Loucy (cell line): ENCODE measurements at regions not wholly inside any gene's neighbourhood (a gene's known extent, or its start where the extent isn't known, plus 50 kb on each side); places are given as distances from the start of the nearest gene placed in this dataset.
"Not testable (repeated sequence)": the region's sequence is repeated elsewhere in the genome, so short reads cannot be mapped to it uniquely, and the experiment has no call there.

Experiments
- H2AFZ ChIP-seq: fragments of 200-600 bp; sonication (generic); 2 replicates; pipeline ENCODE4 v1.6.0; 2016; ENCODE audit warnings: antibody characterized with exemption, mild to moderate bottlenecking, low read length, moderate library complexity
- H3F3A ChIP-seq: fragments of 200-600 bp; 2 replicates; pipeline ENCODE4 v1.6.0; 2016; ENCODE audit warnings: antibody characterized with exemption, low read depth, mild to moderate bottlenecking
- H3K27me3 ChIP-seq: fragments of 200-600 bp; sonication (generic); 2 replicates; pipeline ENCODE4 v1.6.1; 2014; ENCODE audit warnings: low read length, mild to moderate bottlenecking; ENCODE audit not compliant: insufficient read depth, poor library complexity, severe bottlenecking
- H3K36me3 ChIP-seq: fragments of 200-600 bp; sonication (generic); 2 replicates; pipeline ENCODE4 v1.6.1; 2016; ENCODE audit warnings: low read length; ENCODE audit not compliant: insufficient read depth
- H3K4me1 ChIP-seq: fragments of 200-600 bp; sonication (generic); 2 replicates; pipeline ENCODE4 v1.5.1; 2014; ENCODE audit warnings: low read length, mild to moderate bottlenecking; ENCODE audit not compliant: insufficient read depth, poor library complexity, severe bottlenecking
- H3K4me2 ChIP-seq: fragments of 200-600 bp; sonication (generic); 2 replicates; pipeline ENCODE4 v1.6.0; 2014; ENCODE audit warnings: antibody characterized with exemption, low read length, low read depth, mild to moderate bottlenecking; ENCODE audit not compliant: poor library complexity, severe bottlenecking
- H3K4me3 ChIP-seq: fragments of 200-600 bp; sonication (generic); 2 replicates; pipeline ENCODE4 v1.5.1; 2014; ENCODE audit warnings: low read length, mild to moderate bottlenecking, mixed read lengths; ENCODE audit not compliant: poor library complexity, severe bottlenecking
- H3K79me2 ChIP-seq: fragments of 200-600 bp; sonication (generic); 2 replicates; pipeline ENCODE4 v1.6.1; 2014; ENCODE audit warnings: low read length; ENCODE audit not compliant: insufficient read depth
- H3K9ac ChIP-seq: fragments of 200-600 bp; sonication (generic); 2 replicates; pipeline ENCODE4 v1.6.0; 2014; ENCODE audit warnings: mild to moderate bottlenecking, low read depth, low read length, moderate library complexity; ENCODE audit not compliant: poor library complexity, severe bottlenecking
- H3K9me2 ChIP-seq: fragments of 200-600 bp; sonication (generic); replicated peaks from 2 replicates; pipeline ENCODE4 v1.6.1; 2016; ENCODE audit warnings: low read depth, low read length, mixed read lengths
- H3K9me3 ChIP-seq: fragments of 200-600 bp; sonication (generic); 2 replicates; pipeline ENCODE4 v1.6.1; 2014; ENCODE audit warnings: mild to moderate bottlenecking, antibody characterized with exemption, low read length, low read depth; ENCODE audit not compliant: insufficient read depth
- H4K20me1 ChIP-seq: fragments of 200-600 bp; sonication (generic); 2 replicates; pipeline ENCODE4 v1.6.0; 2014; ENCODE audit warnings: antibody characterized with exemption, low read length, mild to moderate bottlenecking; ENCODE audit not compliant: insufficient read depth, poor library complexity, severe bottlenecking
- CTCF ChIP-seq: fragments of 200-600 bp; sonication (generic); conservative IDR thresholded peaks from 2 replicates; pipeline ENCODE4 v1.5.1; 2014; ENCODE audit warnings: mild to moderate bottlenecking, antibody characterized with exemption, low read length
- EZH2phosphoT487 ChIP-seq: fragments of 200-600 bp; IDR thresholded peaks from 2 replicates; pipeline ENCODE4 v1.6.1; 2018; ENCODE audit warnings: antibody characterized with exemption, mild to moderate bottlenecking, moderate library complexity, borderline replicate concordance

GRCh38 chr6:156193381-156193780 lies 583.8 kb upstream of the ARID1B start:
- no peak overlapping the region for H2AFZ ChIP-seq
- no peaks in the 10 kb centered on the region for H3F3A ChIP-seq
- no peaks in the 10 kb centered on the region for H3K9me3 ChIP-seq
- no peak for TF ChIP-seq EZH2phosphoT487
- TF ChIP-seq CTCF: no peak
- peaks cover 31% of the 10 kb centered on the region for H3K4me1 ChIP-seq
- H3K9me2 ChIP-seq: no peaks in the 10 kb centered on the region
- no peak overlapping the region for H3K9ac ChIP-seq
- no peak overlapping the region for H3K4me2 ChIP-seq
- H4K20me1 ChIP-seq: no peaks in the 10 kb centered on the region
- no peak overlapping the region for H3K4me3 ChIP-seq
- H3K36me3 ChIP-seq: no peaks in the 10 kb centered on the region
- no peaks in the 10 kb centered on the region for H3K79me2 ChIP-seq
- H3K27me3 ChIP-seq: no peaks in the 10 kb centered on the region

GRCh38 chr6:156191895-156192294 lies 585.3 kb upstream of the ARID1B start:
- TF ChIP-seq CTCF (no peak), EZH2phosphoT487 (no peak)
- H3K4me1 ChIP-seq: peaks cover 31% of the 10 kb centered on the region
- peak overlapping the region; percentile 44 for H3K9ac ChIP-seq
- no peaks in the 10 kb centered on the region for H3F3A ChIP-seq
- no peaks in the 10 kb centered on the region for H3K9me3 ChIP-seq
- H3K4me3 ChIP-seq: peak overlapping the region; percentile 53
- no peaks in the 10 kb centered on the region for H3K79me2 ChIP-seq
- no peaks in the 10 kb centered on the region for H4K20me1 ChIP-seq
- H2AFZ ChIP-seq: peak overlapping the region; percentile 65; the same call in 1 of the 2 replicates
- H3K27me3 ChIP-seq: no peaks in the 10 kb centered on the region
- H3K9me2 ChIP-seq: no peaks in the 10 kb centered on the region
- no peaks in the 10 kb centered on the region for H3K36me3 ChIP-seq
- peak overlapping the region; percentile 47 for H3K4me2 ChIP-seq

- peak overlapping the region; percentile 53 for H3K4me3 ChIP-seq
- not testable (repeated sequence) for H4K20me1 ChIP-seq, H3K79me2 ChIP-seq, H3K9me3 ChIP-seq, H3K9me2 ChIP-seq, H3K36me3 ChIP-seq, H3F3A ChIP-seq, H3K27me3 ChIP-seq
- H3K4me1 ChIP-seq: peaks cover 30% of the 10 kb centered on the region
- H3K9ac ChIP-seq: peak overlapping the region; percentile 44
- peak overlapping the region; percentile 65; the same call in 1 of the 2 replicates for H2AFZ ChIP-seq
- H3K4me2 ChIP-seq: peak overlapping the region; percentile 47
These were observed 585.8 kb upstream of the ARID1B start for GRCh38 chr6:156191390-156191789.

GRCh38 chr6:156190270-156190669 lies 586.9 kb upstream of the ARID1B start:
- no peak overlapping the region for H2AFZ ChIP-seq
- no peaks in the 10 kb centered on the region for H3K27me3 ChIP-seq
- H3K4me2 ChIP-seq: no peak overlapping the region
- no peaks in the 10 kb centered on the region for H3K9me2 ChIP-seq
- H4K20me1 ChIP-seq: no peaks in the 10 kb centered on the region
- H3K36me3 ChIP-seq: no peaks in the 10 kb centered on the region
- peaks cover 30% of the 10 kb centered on the region for H3K4me1 ChIP-seq
- H3F3A ChIP-seq: no peaks in the 10 kb centered on the region
- H3K79me2 ChIP-seq: no peaks in the 10 kb centered on the region
- H3K4me3 ChIP-seq: no peak overlapping the region
- TF ChIP-seq CTCF: no peak
- TF ChIP-seq EZH2phosphoT487: no peak
- no peak overlapping the region for H3K9ac ChIP-seq
- H3K9me3 ChIP-seq: no peaks in the 10 kb centered on the region
